ENCODE measurements at regions not wholly inside any gene's neighbourhood (a gene's known extent, or its start where the extent isn't known, plus 50 kb on each side); places are given as distances from the start of the nearest gene placed in this dataset.

GRCh38 chr2:22525681-22526080, 859.3 kb upstream of the KLHL29 start:
- DNase-seq = no peak
- H3K36me3 ChIP-seq = no peaks in the 10 kb centered on the region
- no peaks in the 10 kb centered on the region for H3K27me3 ChIP-seq
- peaks cover 0 to 22% (median 4%) of the 10 kb centered on the region in 12 donors for H3K9me3 ChIP-seq
- ATAC-seq = no peak
- intact Hi-C loops (cut with DNase I) = no loop called here
- no peaks in the 10 kb centered on the region for H3K4me1 ChIP-seq
- H3K4me3 ChIP-seq = no peak overlapping the region
- H3K27ac ChIP-seq = no peak overlapping the region
- no peak for TF ChIP-seq POLR2A (IDR thresholded peaks at IDR 0.05)
- TF ChIP-seq, protein P1, sequence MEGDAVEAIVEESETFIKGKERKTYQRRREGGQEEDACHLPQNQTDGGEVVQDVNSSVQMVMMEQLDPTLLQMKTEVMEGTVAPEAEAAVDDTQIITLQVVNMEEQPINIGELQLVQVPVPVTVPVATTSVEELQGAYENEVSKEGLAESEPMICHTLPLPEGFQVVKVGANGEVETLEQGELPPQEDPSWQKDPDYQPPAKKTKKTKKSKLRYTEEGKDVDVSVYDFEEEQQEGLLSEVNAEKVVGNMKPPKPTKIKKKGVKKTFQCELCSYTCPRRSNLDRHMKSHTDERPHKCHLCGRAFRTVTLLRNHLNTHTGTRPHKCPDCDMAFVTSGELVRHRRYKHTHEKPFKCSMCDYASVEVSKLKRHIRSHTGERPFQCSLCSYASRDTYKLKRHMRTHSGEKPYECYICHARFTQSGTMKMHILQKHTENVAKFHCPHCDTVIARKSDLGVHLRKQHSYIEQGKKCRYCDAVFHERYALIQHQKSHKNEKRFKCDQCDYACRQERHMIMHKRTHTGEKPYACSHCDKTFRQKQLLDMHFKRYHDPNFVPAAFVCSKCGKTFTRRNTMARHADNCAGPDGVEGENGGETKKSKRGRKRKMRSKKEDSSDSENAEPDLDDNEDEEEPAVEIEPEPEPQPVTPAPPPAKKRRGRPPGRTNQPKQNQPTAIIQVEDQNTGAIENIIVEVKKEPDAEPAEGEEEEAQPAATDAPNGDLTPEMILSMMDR (IDR thresholded peaks at IDR 0.05) = no peak

DNA sequence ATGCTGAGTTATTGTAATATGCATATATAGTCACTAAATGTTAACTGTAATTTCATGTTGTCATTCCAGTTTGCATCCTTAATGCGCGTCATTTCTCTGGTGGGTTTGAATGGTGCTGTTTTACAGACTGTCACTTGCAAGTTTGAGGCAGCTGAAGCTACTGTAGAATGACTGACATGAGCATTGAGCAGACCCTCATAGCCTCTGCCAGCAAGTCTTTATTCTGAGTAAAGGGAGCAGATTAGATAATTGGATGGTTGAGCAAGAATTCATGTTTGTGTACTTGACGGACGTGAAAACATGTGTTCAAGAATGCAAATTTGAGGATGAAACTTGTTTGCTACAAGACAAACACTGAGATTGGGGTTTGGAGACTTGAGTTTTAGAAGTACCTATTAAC, 854.8 kb upstream of the KLHL29 start:
- H3K36me3 ChIP-seq = no peaks in the 10 kb centered on the region
- ATAC-seq (no peak), DNase-seq (no peak)
- H3K9me3 ChIP-seq = peaks cover 0 to 24% (median 3%) of the 10 kb centered on the region in 12 donors
- WGBS, 4 donors = 65 to 88% (median 74%) methylated on average over 4 of the region's 4 CpGs
- TF ChIP-seq, protein P1 (IDR thresholded peaks at IDR 0.05) = no peak
- no peak for TF ChIP-seq POLR2A (IDR thresholded peaks at IDR 0.05)
- H3K4me1 ChIP-seq = no peaks in the 10 kb centered on the region
- intact Hi-C loops (cut with DNase I) = no loop called here
- H3K4me3 ChIP-seq = no peak overlapping the region
- no peak overlapping the region for H3K27ac ChIP-seq
- no peaks in the 10 kb centered on the region for H3K27me3 ChIP-seq

DNA sequence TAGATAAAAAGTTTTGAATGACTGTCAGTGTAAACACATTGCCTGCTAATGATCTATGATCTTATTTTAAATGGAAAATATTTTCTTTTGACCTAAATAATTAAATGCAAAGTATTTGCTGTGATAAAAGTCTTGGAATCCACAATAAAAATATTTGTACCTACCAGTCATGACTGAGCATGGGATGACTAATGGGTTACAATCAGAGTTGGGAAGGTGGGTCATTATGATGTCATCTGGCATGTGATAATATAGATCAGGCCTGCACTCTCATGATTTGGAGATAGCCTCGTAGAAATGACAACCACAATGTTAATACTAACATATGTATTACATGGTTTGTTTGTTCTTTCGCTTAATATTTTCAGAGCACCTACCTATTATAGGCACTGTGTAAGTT, 848.8 kb upstream of the KLHL29 start:
- DNase-seq = no peak
- Histone ChIP-seq H3K27me3 (no peaks in the 10 kb centered on the region), H3K36me3 (no peaks in the 10 kb centered on the region), H3K27ac (no peak overlapping the region), H3K4me3 (no peak overlapping the region), H3K4me1 (no peaks in the 10 kb centered on the region), H3K9me3 (peaks cover 0 to 5% (median 0%) of the 10 kb centered on the region in 12 donors)
- TF ChIP-seq POLR2A (IDR thresholded peaks at IDR 0.05) = no peak
- TF ChIP-seq, protein P1 (IDR thresholded peaks at IDR 0.05) = no peak
- 64 to 73% (median 67%) methylated on average over 2 of the region's 2 CpGs for WGBS, 4 donors
- ATAC-seq = no peak
- intact Hi-C loops (cut with DNase I) = no loop called here

GRCh38 chr2:22554453-22554852, 830.5 kb upstream of the KLHL29 start:
- intact Hi-C loops (cut with DNase I) = no loop called here
- Histone ChIP-seq H3K4me1 (no peaks in the 10 kb centered on the region), H3K27ac (no peak overlapping the region), H3K9me3 (no peaks in the 10 kb centered on the region), H3K36me3 (no peaks in the 10 kb centered on the region), H3K4me3 (no peak overlapping the region), H3K27me3 (no peaks in the 10 kb centered on the region)
- 83 to 87% (median 85%) methylated on average over 1 of the region's 1 CpG for WGBS, 4 donors
- ATAC-seq (no peak), DNase-seq (no peak)
- TF ChIP-seq POLR2A (IDR thresholded peaks at IDR 0.05) = no peak
- TF ChIP-seq, protein P1 (IDR thresholded peaks at IDR 0.05) = no peak

Data from heart left ventricle (tissue), 16 donors.